Myocyte (in vitro differentiated cells): ENCODE measurements at regions not wholly inside any gene's neighbourhood (a gene's known extent, or its start where the extent isn't known, plus 50 kb on each side); places are given as distances from the start of the nearest gene placed in this dataset.

Source experiments
- DNase-seq: peaks from one replicate; pipeline ENCODE4 v3.0.0-alpha.2; 2012; ENCODE audit warnings: low read depth

DNA sequence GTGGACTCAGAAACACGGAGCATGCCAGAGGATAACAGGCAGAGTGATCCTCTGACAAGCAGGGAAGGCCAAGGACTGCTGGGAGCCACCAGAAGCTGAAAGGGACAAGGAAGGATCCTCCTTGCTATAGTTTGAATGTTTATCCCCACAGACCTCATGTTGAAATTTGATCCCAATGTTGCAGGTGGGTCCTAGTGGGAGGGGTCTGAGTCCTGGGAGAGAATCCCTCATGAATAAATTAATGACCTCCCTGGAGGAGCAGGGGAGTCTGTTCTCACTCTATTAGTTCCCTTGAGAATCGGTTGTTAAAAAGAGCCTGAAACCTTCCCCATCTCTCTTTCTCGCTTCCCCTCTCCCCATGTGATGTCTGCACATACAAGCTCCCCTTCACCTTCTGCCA, 124.4 kb downstream of the FBXO15 start:
- no peak for DNase-seq

DNA sequence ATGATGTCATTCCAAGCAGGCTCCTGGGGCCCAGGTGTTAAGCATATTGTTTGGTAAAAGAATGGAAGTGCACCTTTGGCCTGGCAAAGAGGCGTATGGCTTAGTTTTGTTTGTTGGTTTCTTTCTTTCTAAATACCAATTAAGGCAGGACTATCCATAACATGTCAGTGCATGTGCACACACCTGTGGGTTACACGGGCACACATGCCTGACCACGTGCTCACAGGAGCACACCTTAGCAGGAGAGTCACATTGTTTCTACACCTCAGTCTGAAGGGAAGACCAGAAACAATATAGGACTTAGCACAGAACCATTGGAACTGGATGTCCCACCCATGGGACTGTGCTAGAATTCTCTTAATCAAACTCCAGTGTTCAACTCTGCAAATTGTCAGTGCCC, 127.8 kb downstream of the FBXO15 start:
- DNase-seq, result no peak

DNA sequence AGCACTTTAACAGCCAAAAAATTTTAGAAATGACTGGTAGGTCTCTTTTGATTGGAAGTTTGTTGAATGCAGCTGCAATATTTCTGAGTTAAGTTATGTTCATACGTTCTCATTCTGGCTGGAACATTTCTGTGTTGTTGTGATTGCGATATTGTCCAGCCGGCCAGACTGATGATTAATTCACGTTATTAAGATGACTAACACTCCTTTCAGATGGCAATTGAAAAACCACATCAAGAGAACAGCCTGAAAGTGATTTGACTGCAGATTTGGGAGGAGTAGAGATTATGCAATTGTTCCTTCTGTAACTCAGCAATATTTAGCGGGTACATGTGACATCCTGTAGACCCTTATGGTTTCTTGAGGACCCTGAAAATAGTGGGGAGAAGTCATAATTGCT, 133.7 kb downstream of the FBXO15 start:
- DNase-seq, result no peak

DNA sequence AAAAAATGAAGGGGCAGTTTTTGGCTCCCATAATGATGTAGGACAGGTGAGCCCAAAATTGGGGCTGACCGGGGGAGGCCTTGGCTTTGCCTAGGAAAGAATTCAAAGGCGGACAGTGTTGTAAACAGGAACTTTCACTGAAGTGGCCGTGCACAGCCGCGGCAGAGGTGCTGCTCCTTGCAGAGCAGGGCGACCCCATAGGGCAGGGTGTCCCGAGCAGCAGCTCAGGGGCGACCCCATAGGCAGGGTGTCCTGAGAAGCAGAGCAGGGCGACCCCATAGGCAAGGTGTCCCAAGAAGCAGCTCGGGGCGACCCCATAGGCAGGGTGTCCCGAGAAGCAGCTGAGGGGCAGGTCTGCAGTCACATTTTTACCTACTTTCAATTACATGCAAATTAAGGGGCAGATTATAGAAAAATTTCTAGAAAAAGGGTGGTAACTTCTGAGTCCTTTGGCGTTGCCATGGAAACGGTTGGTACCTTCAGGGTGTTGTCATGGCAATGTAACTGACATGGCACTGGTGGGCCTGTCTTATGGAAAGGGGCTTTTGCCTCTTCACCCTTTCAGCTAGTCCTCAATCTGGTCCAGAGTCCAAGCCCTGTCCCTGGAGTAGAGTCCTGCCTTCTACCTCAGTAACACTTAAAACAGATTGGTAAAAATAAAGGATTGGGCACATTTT, 134.5 kb downstream of the FBXO15 start:
- no peak for DNase-seq

DNA sequence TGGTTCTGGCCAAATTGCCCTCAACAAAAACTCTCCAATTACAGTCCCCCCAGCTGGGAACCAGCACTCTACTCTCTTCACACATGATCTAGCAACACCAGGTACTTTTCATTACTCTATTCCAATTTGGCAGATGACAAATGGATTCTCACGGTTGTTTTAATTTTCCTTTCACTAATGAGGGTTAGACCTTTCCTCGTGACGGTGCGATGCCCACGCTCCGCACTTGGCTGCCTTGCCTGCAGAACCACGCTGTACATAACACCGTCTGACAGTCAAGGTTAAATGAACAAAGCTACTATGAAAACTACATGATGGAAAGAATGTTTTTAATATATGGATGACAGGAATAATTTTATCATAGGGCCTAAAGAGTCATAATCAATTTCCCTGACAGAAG, 141.5 kb downstream of the FBXO15 start:
- no peak for DNase-seq

DNA sequence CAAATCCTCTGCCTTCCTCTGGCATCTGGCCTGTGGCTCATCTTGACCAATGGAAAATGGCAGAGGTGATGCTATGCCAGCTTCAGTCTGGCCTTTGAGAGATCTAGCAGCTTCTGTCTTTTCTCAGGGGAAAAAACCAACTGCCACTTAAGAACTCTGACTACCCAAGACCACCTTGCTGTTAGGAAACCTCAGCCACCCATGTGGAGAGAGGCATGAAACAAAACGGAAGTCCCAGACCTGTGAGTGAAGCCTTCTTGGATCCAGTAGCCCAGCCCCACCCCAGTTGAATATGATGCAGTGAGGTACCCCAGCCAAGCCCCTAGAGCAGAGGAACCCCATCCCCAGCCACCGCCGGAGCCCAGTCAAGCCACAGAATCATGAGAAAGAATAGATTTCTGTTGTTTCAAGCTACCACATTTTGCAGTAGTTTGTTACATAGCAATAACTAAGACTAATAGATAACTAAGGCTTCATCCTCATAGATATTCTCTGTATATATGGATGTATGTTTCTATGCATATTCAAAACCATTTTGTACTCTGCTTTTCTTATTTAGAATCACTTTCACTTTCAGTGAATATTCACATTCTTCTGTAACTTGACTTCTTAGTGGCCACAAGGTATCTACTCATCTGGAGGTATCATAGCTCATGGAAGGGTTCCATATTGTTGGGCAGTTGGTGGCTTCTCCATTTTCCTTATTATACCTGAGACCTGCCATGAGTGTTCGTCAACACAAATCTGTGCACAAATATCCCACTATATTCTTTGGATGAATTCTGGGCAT, 142.1 kb downstream of the FBXO15 start:
- DNase-seq, result no peak

DNA sequence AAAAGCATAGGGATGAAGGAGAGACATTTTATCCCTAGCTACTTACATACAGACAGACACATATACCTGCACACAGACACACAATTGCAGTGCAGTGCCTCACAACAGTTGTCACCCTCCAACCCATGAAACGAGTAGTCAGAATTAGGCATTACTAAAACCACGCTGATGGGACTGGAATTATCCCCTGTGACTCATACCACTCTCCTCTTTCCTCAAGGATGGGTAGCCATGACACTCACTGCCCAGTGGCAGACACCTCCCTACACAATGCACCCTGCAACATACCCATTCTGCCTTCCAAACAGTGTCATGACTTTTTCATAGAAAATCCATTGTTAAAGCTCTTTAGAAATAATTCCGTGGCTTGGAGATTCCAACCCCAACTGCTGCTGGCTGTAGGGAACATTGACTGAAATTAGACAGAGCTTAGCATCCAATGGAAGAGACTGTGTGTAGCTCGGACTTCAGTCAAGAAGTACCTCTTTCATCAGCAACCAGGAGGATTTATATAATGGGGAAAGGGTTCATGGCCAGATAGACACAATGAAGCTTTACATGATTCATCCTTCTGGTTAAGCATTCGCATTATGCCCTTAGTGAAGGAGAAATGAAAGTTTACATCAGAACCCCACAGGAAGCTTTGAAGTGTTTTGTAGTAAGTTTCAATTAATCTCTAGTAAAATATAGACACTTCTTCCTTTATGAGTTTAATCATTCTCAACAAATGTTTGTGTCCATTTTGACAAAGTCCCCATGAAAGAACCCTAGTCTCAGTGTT, 155.2 kb downstream of the FBXO15 start:
- DNase-seq, result no peak

DNA sequence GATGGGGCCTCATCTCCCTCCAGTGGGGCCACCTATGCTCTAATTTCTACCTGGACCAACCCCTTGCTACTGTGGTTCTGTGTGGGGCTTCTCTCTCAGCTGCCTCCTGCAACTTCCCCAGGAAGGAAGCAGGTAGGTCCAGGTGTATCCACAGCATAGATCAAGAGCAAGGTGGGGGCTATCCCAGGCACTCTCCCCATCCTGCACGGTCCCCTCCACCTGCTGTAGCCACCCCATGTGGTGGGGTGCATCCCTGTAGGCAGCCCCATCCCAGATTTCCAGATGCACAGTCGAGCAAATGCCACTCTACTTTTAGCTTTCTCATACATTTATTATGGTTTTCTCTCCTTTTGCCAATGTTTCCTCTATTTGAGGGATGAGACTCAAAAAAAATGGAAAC, 156.1 kb downstream of the FBXO15 start:
- no peak for DNase-seq

DNA sequence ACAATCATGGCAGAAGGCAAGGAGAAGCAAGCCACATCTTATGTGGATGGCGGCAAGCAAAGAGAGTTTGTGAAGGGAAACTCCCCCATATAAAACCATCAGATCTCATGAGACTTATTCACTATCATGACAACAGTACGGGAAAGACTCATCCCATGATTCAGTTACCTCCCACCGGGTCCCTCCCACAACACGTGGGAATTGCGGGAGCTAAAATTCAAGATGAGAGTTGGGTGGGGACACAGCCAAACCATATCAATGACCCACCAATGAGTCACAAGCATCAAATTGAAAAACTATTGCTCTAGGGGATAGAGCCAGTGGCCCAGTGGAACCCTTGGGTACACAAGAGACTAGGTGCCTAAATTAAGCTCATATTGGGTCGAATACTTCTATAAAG, 157.4 kb downstream of the FBXO15 start:
- DNase-seq, result no peak

DNA sequence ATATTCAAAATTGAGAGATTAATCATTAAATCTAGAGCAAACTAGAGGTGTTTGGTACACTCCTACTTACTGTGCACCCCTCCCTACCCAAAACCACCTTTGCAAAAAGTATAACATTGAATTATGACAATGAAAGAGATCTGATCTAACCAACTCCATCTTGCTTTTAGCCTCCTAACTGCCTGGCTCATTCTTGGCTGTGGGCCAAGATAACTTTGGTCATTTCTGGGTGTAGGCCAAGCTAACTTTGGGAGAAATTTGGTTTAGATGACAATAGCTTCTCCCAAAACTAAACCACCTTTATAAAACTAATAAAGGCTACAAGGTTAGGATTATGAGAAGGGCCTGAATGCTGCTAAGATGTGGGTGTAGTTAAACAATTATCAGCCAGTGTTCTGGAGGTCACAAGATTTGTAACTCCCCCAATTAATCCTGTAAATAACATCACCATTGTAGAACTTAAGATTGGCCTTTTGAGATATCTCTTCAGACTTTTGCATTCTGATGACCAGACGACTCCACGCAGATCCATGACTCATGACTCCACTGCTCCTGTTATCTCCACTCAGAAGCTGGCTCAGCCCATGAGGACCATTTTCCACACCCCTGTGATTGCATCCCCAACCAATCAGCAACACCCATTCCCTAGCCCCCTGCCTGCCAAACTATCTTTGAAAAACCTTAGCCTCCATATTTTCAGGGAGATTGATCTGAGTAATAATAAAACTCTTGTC, 160.2 kb downstream of the FBXO15 start:
- no peak for DNase-seq

DNA sequence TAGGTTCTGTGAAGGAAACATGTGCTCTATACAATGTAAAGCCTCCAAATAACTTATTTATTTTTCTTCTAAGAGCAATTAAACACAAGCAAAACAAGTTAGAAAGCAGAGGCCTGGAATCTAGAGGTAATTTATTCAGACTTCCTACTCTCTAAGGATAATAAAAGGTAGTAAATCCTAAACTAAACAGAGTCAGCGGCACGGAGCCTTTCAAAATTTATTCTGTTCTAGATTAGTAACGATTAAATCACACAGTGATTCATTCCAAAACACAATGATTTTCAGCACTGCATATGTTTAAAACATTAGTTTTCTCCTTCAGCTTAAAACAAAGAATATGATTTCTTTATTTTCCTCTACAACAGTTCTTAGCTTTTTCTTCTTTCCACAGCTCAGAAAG, 160.9 kb downstream of the FBXO15 start:
- DNase-seq, result no peak

DNA sequence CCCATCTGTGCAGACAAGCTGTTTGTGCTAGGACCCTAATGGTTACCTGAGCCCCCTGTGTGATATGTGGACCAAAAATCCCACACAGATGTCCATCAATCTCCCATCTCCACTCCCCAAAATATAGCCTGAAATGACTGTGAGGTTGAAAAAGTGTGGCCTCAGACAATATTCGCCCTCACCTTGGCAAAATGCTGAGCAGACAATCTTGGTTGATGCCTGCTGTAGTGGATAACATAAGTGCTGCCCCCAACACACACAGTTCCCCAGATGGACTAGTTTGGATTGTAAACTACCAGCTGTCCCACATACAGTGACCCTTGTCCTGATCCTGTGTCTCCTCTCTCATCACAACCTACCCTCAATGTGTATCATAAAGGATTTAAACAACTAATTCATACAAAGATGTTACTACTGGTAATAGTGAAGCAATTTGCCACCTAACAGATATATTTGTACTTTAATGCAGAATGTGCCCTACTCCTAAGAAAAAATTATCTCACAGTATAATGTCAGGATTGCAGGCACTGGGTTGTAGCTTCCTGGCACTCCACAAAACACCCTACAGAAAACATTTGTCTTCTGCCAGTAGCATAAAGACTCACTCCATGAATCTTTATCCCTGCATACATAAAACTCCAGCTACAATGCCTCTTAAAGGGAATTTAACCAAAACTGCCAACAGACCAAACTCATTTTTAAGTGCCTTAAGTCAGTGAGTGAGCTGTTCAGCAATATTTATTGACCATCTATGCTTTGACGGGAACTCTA, 161.6 kb downstream of the FBXO15 start:
- no peak for DNase-seq

DNA sequence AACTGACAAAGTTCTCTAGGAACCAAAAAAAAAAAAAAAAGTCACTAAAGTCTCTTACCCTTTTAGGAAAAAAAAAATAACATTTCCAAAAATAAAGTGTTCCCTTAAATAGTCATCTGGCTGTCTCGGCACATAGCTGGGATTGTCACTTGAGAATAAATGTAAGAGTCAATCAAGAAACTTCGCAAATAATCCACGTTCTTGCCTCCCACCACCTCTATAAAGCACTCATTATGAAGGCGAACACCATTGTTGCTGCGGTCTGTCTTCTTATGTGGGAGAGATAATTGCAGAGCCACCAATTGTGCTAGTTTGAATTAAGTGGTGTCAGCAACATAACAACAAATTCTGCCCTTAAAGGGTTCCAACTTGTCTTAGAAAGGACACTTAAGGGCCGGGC, 163.7 kb downstream of the FBXO15 start:
- no peak for DNase-seq

DNA sequence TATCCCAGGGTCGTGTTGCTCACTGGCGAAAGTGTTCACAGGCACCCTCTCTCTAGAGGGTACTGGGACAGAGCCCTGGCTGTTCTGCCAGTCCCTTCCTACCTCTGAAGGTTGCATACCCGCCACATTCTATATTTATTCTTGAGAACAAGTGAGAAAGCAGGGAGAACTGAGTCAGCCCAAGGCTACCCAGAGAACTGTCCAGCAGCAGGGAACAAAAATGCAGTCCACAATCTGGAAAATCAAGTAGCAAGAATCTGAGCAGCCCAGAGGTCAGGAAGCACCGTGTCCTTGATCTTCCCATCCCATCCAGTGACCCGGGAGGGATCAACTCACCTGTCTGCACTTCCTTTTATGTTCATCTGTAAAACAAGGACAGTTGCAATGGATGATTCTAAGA, 164.1 kb downstream of the FBXO15 start:
- DNase-seq, result no peak

DNA sequence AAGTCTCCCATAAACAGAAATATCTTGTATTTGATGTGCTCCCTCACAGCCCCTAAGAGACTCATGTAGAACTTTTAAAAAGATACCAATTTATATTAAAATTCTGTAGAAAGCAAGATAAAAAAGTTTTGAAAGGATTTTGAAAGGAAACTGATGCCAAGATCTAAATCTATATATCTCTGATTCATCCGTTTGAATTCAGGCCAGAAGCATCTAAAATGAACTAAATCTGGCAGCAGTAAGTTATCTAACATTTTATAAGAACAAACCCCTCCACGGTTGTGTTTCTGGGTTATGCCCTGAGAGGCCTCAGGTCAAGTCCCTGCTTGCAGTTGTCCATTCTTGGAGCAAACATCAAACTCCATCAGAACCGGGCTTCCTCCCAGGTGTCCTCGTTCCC, 165.8 kb downstream of the FBXO15 start:
- no peak for DNase-seq

DNA sequence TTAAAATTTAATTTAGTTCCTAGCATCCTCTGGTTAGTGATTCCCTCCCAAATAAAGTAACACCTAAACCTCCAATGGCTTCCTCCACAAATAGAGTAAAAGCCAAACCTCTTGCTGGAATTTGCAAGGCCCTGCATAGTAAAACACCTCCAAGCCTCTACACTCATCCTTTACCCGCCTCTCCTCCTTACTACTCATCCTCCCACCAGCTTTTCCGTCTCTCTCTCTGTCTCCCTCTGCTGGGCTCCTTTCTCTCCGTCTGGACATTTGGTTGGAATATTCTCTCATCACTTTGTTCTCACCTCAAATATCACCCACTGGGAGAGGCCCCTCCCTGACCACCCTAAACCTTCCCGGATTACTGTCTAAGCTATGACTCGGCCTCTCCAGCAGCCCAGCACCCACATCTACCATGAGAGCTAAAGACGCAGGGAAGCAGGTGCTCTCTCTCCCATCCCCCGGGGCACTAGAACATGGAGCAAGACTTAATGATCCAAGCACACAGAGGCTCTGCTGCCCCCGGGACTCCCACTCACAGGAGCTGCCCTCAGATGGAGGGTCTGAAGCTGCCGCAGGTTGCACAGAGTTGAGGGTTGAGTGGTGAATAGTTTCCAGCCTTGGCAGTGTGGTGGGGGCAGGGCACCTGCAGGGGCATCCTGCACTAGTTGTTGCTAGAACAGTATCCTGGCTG, 167.2 kb downstream of the FBXO15 start:
- DNase-seq, result no peak

DNA sequence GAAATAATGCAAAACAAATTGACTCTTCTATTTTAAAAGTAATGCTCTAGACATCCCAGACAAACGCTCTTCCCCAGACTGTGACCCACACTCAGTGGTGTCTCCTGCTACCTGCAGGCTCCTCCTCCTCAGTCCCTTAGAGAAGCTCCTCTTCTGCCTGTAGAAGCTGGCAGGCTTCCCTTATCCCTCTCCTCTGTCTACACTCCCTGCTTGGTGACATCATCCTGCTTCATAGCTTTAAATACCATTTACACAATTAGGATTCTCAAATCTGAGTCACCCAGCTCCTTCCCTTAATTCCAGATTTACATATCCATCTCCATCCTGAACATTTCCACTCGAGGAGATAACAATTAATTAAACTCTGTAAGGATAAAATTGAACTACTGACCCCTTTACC, 167.9 kb downstream of the FBXO15 start:
- DNase-seq, result no peak

DNA sequence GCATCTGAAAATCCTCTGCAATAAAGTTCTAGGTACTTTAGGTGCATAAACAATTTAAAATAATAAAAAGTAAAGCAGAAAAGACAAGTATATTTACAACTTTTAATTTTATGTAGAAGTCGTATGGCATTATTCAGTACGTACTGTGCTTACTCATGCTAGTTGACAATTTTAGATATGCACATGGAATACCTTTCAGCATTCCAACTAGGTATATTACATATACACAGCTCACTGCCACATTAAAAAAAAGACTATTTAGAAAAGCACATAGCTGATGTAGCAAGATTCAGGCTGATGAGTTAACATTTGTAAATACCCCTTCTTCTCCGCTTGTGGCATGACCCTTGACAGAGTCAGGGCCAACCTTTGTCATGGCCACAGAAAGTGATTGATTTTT, 171.2 kb downstream of the FBXO15 start:
- DNase-seq, result no peak

DNA sequence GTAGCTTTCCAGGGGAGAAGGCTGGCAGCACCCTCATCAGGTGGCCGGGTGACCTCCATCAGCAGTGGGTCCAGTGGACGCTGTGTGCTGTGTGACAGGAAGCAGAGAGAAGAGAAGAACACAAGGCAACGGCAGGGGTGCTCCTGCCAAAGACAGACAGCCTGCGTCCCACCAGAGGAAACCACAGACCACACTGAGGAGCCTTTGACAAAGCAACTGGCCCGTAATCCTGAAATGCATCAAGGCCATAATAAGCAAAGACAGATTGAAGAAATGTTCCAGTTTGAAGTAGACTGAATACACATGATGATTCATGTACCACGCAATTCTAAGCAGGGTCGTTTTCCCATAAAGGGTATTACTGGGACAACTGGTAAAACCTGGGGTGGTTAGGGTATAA, 172.4 kb downstream of the FBXO15 start:
- no peak for DNase-seq

DNA sequence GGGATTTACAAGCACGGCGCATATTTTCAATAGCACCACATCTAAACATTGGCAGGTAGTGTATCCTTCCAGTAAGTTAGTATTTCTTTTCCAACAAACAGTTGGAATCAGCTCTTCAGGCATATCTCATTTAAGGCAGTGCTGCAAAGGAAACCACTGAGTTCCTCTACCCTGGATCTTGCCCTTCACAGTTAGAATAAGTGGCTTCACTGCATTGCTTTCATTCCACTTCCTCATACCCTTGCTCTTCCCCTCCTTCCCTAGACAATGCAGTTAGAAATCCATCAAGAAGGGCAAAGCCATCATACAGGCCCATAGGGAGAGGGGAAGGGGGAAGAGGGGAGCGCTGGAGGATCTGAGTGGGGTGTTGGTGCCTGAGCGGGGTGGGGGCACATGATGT, 173.7 kb downstream of the FBXO15 start:
- DNase-seq, result no peak
